Endothelial cell of umbilical vein (primary cell): ENCODE measurements at regions not wholly inside any gene's neighbourhood (a gene's known extent, or its start where the extent isn't known, plus 50 kb on each side); places are given as distances from the start of the nearest gene placed in this dataset.

Source experiments
- CTCF ChIP-seq, 2 donors: IDR thresholded peaks; 1 replicate in 1 of 2; 2 replicates in 1 of 2; pipeline ENCODE4 v1.5.1; 2011; ENCODE audit warnings: low read length in 2 of 2, mild to moderate bottlenecking in 2 of 2, moderate library complexity in 2 of 2, control low read depth in 1 of 2, inconsistent platforms in 1 of 2, low read depth in 1 of 2; ENCODE audit not compliant: insufficient read depth in 1 of 2; ENCODE audit errors: extremely low read depth in 1 of 2
- POLR2A ChIP-seq: IDR thresholded peaks from 2 replicates; pipeline ENCODE4 v1.6.1; 2012; ENCODE audit warnings: low read depth, mild to moderate bottlenecking, control low read depth, low read length
- POLR2AphosphoS5 ChIP-seq: IDR thresholded peaks from 2 replicates; pipeline ENCODE4 v1.6.1; 2012; ENCODE audit warnings: low read depth, mild to moderate bottlenecking, control low read depth, low read length, moderate library complexity; ENCODE audit not compliant: insufficient read depth

DNA sequence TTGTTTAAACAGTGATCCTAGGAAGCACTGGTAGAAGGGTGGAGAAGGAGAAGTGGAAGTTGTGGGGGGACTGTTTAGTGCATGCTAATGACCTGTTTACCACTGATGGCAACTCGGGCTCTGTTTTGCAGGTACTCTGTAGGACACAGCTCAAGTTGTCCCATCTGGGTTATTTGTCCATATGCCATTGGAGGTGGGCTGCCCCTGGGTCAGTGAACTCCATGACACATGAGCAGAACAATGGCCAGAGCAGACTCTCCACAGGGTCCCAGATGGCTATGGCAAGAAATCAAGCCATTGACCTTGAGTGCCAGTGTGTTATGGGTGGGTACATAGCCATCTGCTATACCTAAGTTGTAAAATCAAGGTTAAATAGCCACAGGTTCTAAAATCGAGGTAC is 175.9 kb downstream of the GAS1 start:
- no peak for TF ChIP-seq POLR2A
- no peak for TF ChIP-seq CTCF (IDR thresholded peaks at IDR 0.05; ENCODE audit: extremely low read depth in 1 of 2, insufficient read depth in 1 of 2, low read depth in 1 of 2, low read length in 2 of 2)
- TF ChIP-seq POLR2AphosphoS5, result no peak
